Progenitor cell of endocrine pancreas (in vitro differentiated cells): ENCODE measurements at regions not wholly inside any gene's neighbourhood (a gene's known extent, or its start where the extent isn't known, plus 50 kb on each side); places are given as distances from the start of the nearest gene placed in this dataset.

Source experiments
- DNase-seq: peaks from one replicate; pipeline ENCODE4 v3.0.0; 2021; ENCODE audit warnings: low spot score; ENCODE audit not compliant: unreplicated experiment
- H3K27ac Mint-ChIP-seq: 2 replicates; pipeline ENCODE4 v1.8.0; 2021; ENCODE audit warnings: mild to moderate bottlenecking, moderate library complexity, mixed read lengths
- H3K27me3 Mint-ChIP-seq: 2 replicates; pipeline ENCODE4 v1.8.0; 2021; ENCODE audit warnings: mixed read lengths
- H3K36me3 Mint-ChIP-seq: 2 replicates; pipeline ENCODE4 v1.8.0; 2022; ENCODE audit warnings: mixed read lengths; ENCODE audit not compliant: insufficient read depth
- H3K4me1 Mint-ChIP-seq: 2 replicates; pipeline ENCODE4 v1.8.0; 2021; ENCODE audit warnings: low read depth, mixed read lengths
- H3K4me3 Mint-ChIP-seq: 2 replicates; pipeline ENCODE4 v1.8.0; 2021; ENCODE audit warnings: low read depth, mild to moderate bottlenecking, moderate library complexity, mixed read lengths
- H3K9me3 Mint-ChIP-seq: 2 replicates; pipeline ENCODE4 v1.8.0; 2021; ENCODE audit warnings: low read depth, mixed read lengths
- TF ChIP-seq, protein P1 (sequence below): fragments of 200-600 bp; sonication (generic); IDR thresholded peaks from one replicate; pipeline ENCODE4 v1.5.0; 2021; ENCODE audit warnings: antibody characterized with exemption, mild to moderate bottlenecking; ENCODE audit not compliant: unreplicated experiment

- Mint-ChIP-seq H3K36me3 (no peaks in the 10 kb centered on the region), H3K27ac (no peak overlapping the region), H3K27me3 (peaks cover 42% of the 10 kb centered on the region), H3K9me3 (no peaks in the 10 kb centered on the region), H3K4me3 (no peak overlapping the region), H3K4me1 (peaks cover 11% of the 10 kb centered on the region)
- TF ChIP-seq, protein P1, sequence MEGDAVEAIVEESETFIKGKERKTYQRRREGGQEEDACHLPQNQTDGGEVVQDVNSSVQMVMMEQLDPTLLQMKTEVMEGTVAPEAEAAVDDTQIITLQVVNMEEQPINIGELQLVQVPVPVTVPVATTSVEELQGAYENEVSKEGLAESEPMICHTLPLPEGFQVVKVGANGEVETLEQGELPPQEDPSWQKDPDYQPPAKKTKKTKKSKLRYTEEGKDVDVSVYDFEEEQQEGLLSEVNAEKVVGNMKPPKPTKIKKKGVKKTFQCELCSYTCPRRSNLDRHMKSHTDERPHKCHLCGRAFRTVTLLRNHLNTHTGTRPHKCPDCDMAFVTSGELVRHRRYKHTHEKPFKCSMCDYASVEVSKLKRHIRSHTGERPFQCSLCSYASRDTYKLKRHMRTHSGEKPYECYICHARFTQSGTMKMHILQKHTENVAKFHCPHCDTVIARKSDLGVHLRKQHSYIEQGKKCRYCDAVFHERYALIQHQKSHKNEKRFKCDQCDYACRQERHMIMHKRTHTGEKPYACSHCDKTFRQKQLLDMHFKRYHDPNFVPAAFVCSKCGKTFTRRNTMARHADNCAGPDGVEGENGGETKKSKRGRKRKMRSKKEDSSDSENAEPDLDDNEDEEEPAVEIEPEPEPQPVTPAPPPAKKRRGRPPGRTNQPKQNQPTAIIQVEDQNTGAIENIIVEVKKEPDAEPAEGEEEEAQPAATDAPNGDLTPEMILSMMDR, result no peak
- no peak for DNase-seq
Observed at GRCh38 chr16:54453871-54454270, 167.3 kb upstream of the IRX3 start.

DNA sequence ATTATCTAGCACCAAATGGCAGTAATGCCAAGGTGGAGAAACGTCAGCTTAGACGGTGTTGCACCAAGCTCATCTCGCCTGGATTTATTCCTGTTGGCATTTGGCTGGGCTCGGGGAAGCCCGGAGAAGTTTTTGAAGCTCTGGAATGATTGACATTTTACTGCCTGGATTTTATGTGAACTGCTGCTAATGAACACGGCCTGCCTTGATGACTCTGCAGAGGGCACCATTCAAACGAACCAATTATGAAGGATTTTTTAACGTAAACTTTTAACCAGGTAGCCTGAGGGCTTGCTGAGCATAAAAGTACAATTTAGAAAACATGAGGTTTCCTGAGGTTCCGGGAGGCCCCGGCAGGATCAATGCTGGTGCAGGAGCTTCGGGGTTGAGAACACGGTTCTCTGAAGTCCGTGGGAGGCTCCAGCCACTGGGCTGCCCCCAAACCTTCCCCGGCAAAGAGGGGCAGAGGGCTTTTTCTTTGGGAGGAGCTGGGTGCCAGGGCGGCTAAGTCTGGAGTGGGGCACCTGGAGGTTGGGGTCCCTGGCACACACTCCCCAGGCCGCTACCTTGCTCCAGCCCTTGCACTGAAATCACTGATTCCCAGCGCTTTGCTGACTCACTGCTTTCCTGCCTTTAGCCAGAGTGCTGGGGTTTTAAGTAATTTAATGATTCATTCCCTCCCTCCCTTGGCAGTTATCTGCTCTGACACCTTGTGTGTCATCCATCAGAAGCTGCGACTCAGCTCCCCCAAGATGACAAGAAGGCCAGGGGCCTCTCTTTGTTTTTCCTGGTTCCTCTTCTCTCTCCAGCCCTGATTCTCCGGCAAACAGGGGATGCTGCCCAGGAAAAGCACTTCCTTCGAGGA is 161.2 kb upstream of the IRX3 start:
- H3K4me3 Mint-ChIP-seq, result no peak overlapping the region
- no peak for DNase-seq
- H3K4me1 Mint-ChIP-seq, result peaks cover 3% of the 10 kb centered on the region
- no peaks in the 10 kb centered on the region for H3K9me3 Mint-ChIP-seq
- H3K27ac Mint-ChIP-seq, result no peak overlapping the region
- TF ChIP-seq, protein P1, result no peak
- no peaks in the 10 kb centered on the region for H3K36me3 Mint-ChIP-seq
- peaks cover 29% of the 10 kb centered on the region for H3K27me3 Mint-ChIP-seq

GRCh38 chr16:54446639-54447038 is 160.1 kb upstream of the IRX3 start:
- Mint-ChIP-seq H3K27ac (no peak overlapping the region), H3K9me3 (no peaks in the 10 kb centered on the region), H3K4me3 (no peak overlapping the region), H3K4me1 (peaks cover 3% of the 10 kb centered on the region), H3K27me3 (peaks cover 26% of the 10 kb centered on the region), H3K36me3 (no peaks in the 10 kb centered on the region)
- DNase-seq, result no peak
- TF ChIP-seq, protein P1, result no peak

DNA sequence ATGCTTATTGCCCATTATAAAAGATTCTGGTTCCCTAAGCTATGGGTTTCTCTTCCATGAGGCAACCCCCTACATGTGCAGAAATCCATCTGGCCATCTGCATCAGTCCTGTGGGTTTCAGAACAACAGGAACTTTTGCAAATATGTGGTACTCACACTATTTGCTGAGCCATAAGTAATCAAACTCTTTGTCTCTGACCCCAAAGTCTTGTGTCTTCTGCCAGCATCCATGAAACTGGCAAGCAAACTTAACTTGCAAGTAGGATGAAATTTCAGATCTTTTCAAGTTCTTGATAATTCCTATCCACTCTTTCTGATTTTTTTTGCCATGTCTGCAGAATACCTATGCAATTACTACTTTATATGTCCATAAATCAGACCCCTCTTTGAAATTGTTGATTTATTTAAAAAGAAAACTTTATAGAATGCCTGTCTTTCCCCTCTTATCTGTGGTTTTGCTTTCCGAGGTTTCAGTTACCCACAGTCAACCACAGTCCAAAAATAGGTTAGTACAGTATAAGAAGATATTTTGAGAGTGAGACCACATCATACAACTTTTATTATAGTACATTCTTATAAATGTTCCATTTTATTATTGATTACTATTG is 158.4 kb upstream of the IRX3 start:
- DNase-seq, result no peak
- H3K27ac Mint-ChIP-seq, result no peak overlapping the region
- peaks cover 3% of the 10 kb centered on the region for H3K4me1 Mint-ChIP-seq
- no peaks in the 10 kb centered on the region for H3K36me3 Mint-ChIP-seq
- H3K27me3 Mint-ChIP-seq, result peaks cover 18% of the 10 kb centered on the region
- TF ChIP-seq, protein P1, result no peak
- no peaks in the 10 kb centered on the region for H3K9me3 Mint-ChIP-seq
- H3K4me3 Mint-ChIP-seq, result no peak overlapping the region

DNA sequence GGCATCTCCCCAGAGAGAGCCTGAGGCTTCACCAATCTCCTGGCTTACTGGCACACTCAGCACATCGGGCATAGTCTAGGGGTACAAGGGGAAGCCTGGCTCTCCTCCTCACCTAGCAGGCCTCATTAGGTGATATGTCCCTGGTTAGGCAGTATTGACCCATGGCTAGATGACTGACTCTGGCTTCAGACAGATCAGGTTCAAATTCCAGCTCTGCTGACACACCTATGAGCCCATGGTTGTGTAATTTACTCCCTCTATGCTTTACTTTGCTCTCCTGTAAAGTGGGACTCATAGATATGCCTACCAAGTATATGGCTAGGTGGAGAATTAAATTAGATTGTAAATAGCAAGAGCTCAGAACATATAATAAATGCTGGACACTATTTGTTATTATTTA is 157.3 kb upstream of the IRX3 start:
- Mint-ChIP-seq H3K36me3 (no peaks in the 10 kb centered on the region), H3K4me3 (no peak overlapping the region), H3K4me1 (peaks cover 3% of the 10 kb centered on the region), H3K27ac (no peak overlapping the region), H3K27me3 (peaks cover 28% of the 10 kb centered on the region), H3K9me3 (no peaks in the 10 kb centered on the region)
- TF ChIP-seq, protein P1, result no peak
- DNase-seq, result no peak
